ENCODE measurements at regions not wholly inside any gene's neighbourhood (a gene's known extent, or its start where the extent isn't known, plus 50 kb on each side); places are given as distances from the start of the nearest gene placed in this dataset.

DNA sequence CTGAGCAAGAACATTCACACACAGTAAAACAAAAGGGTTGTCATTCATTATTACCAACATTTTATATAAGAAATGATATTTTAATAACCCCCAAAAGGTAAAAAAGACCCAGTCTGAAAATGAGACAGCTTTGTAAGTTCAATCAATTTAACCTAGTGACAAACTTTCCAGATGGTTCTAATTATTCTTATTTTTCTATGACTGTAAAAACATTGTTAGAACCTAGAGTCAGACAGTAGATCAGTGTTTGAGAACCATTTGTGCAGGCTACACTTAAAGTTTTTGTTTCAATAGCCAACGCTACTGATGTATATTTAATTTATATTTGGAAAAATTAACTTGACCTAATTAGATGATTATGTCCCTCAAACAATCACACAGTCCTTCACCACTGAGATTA is 708.4 kb upstream of the CBLB start:
- TF ChIP-seq EP300 (IDR thresholded peaks at IDR 0.05) (no peak), CTCF (IDR thresholded peaks at IDR 0.05) (no peak)

All from esophagus muscularis mucosa (tissue), 3 donors.